Effector memory CD4-positive, alpha-beta T cell (primary cell): ENCODE measurements at regions not wholly inside any gene's neighbourhood (a gene's known extent, or its start where the extent isn't known, plus 50 kb on each side); places are given as distances from the start of the nearest gene placed in this dataset.

Experiments used
- DNase-seq, 3 donors: peaks; one replicate each; pipeline ENCODE4 v3.0.0-alpha.2; 2020
- H3K27ac ChIP-seq: 2 replicates; pipeline ENCODE4 v1.7.0; 2013; ENCODE audit warnings: mild to moderate bottlenecking, low read length, moderate library complexity; ENCODE audit not compliant: insufficient read depth, poor library complexity, severe bottlenecking
- H3K27me3 ChIP-seq: replicated peaks from 2 replicates; pipeline ENCODE4 v1.7.0; 2013; ENCODE audit warnings: mild to moderate bottlenecking, low read length; ENCODE audit not compliant: insufficient read depth, control insufficient read depth, poor library complexity, severe bottlenecking
- H3K36me3 ChIP-seq: 2 replicates; pipeline ENCODE4 v1.7.0; 2013; ENCODE audit warnings: mild to moderate bottlenecking, low read length, moderate library complexity; ENCODE audit not compliant: control insufficient read depth, insufficient read depth
- H3K4me1 ChIP-seq: 2 replicates; pipeline ENCODE4 v1.7.0; 2013; ENCODE audit warnings: low read length, mild to moderate bottlenecking; ENCODE audit not compliant: control insufficient read depth, insufficient read depth, poor library complexity, severe bottlenecking
- H3K4me3 ChIP-seq: 2 replicates; pipeline ENCODE4 v1.7.0; 2013; ENCODE audit warnings: low read length, low read depth, mild to moderate bottlenecking; ENCODE audit not compliant: insufficient read depth, poor library complexity, severe bottlenecking
- H3K9me3 ChIP-seq: 2 replicates; pipeline ENCODE4 v1.7.0; 2013; ENCODE audit warnings: mild to moderate bottlenecking, low read length, moderate library complexity; ENCODE audit not compliant: control insufficient read depth

- Histone ChIP-seq H3K4me1 (peaks cover 13% of the 10 kb centered on the region), H3K4me3 (no peak overlapping the region), H3K9me3 (no peaks in the 10 kb centered on the region), H3K36me3 (no peaks in the 10 kb centered on the region), H3K27ac (no peak overlapping the region), H3K27me3 (no peaks in the 10 kb centered on the region)
- no peak for DNase-seq
These were observed 364.0 kb downstream of the LPIN1 start for GRCh38 chr2:12110481-12110880.

GRCh38 chr2:12113412-12113811 is 367.0 kb downstream of the LPIN1 start:
- H3K27ac ChIP-seq = no peak overlapping the region
- no peaks in the 10 kb centered on the region for H3K27me3 ChIP-seq

GRCh38 chr2:12114816-12115215 is 368.4 kb downstream of the LPIN1 start:
- no peak overlapping the region for H3K4me3 ChIP-seq
- no peaks in the 10 kb centered on the region for H3K27me3 ChIP-seq
- no peak overlapping the region for H3K27ac ChIP-seq
- H3K9me3 ChIP-seq = no peaks in the 10 kb centered on the region
- peaks cover 9% of the 10 kb centered on the region for H3K4me1 ChIP-seq
- H3K36me3 ChIP-seq = no peaks in the 10 kb centered on the region
- no peak for DNase-seq

More at GRCh38 chr2:12113412-12113811, 367.0 kb downstream of the LPIN1 start:
- H3K36me3 ChIP-seq = no peaks in the 10 kb centered on the region
- peaks cover 13% of the 10 kb centered on the region for H3K4me1 ChIP-seq
- H3K9me3 ChIP-seq = no peaks in the 10 kb centered on the region
- no peak overlapping the region for H3K4me3 ChIP-seq
- no peak for DNase-seq

DNA sequence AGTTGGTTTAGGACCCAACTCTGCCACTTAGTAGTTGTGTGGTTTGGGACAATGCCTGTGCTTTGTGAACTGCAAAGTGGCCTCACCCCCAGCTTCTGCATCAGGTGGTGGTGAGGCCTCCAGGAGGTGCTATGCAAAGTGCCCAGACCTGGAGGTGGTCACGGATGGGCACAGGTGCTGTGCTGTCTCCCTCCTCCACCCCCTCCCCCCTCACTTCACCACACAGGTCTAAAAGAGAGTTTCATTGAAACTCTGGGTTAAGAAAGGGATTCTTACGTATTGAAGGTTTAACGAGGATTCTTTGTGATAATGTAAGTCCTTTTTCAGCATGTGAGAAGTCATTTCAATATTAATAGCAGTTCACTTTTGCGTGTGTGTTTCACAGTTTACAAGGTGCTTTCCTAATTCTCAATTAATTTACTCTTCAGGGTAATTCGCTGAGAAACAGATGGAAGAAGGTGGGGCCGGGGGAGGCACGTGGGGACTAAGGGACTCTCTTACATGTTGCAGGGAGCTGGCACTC is 369.9 kb downstream of the LPIN1 start:
- H3K27ac ChIP-seq = no peak overlapping the region
- H3K27me3 ChIP-seq = no peaks in the 10 kb centered on the region
- no peak for DNase-seq
- no peaks in the 10 kb centered on the region for H3K9me3 ChIP-seq
- no peaks in the 10 kb centered on the region for H3K36me3 ChIP-seq
- no peak overlapping the region for H3K4me3 ChIP-seq
- H3K4me1 ChIP-seq = no peaks in the 10 kb centered on the region

DNA sequence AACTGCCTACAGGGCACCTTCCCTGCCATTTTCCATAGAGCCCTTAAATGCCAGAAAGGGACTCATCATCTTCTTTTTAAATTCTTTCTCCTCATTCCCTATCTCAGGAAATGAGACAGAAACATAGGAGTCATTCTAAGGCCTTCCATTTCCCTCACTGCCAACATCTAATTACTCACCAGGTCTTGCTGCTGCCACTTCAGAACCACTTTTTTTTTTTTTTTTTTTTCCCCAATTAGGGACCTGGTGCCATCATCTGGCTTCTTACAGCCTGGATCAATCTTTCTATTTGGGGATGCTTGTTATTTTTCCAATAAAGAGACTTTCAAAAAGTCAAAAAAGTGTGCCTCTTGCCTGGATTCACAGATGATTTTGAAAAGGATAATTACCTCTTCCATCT is 373.4 kb downstream of the LPIN1 start:
- DNase-seq = no peak

GRCh38 chr2:12120281-12121150 is 374.1 kb downstream of the LPIN1 start:
- DNase-seq = no peak
- no peak overlapping the region for H3K27ac ChIP-seq
- no peaks in the 10 kb centered on the region for H3K9me3 ChIP-seq
- no peaks in the 10 kb centered on the region for H3K27me3 ChIP-seq
- H3K4me3 ChIP-seq = no peak overlapping the region
- no peaks in the 10 kb centered on the region for H3K4me1 ChIP-seq
- no peaks in the 10 kb centered on the region for H3K36me3 ChIP-seq

More for the DNA sequence above, 373.4 kb downstream of the LPIN1 start:
- no peaks in the 10 kb centered on the region for H3K36me3 ChIP-seq
- no peak overlapping the region for H3K27ac ChIP-seq
- H3K4me1 ChIP-seq = no peaks in the 10 kb centered on the region
- H3K4me3 ChIP-seq = no peak overlapping the region
- no peaks in the 10 kb centered on the region for H3K9me3 ChIP-seq
- no peaks in the 10 kb centered on the region for H3K27me3 ChIP-seq

DNA sequence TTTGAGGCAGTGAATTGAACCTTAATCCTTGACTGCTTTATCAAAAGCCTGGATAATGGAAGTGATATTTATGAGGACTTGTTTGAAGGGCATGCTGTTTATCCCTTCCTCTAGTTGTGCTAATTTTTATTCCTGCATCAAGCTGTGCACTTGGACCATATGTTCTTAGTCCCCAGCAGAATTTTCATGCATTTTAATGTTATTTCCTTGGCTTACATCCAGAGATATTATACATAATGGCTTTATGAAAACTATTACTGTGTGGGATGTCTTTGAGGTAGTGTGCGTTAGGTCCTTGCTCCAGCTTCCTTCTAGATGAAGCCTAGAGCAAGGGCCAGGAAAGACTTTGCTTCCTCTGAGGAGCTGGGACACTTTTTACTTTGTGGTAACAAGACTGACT is 378.4 kb downstream of the LPIN1 start:
- peaks cover 17% of the 10 kb centered on the region for H3K4me1 ChIP-seq
- H3K36me3 ChIP-seq = no peaks in the 10 kb centered on the region
- H3K27ac ChIP-seq = no peak overlapping the region
- H3K9me3 ChIP-seq = no peaks in the 10 kb centered on the region
- DNase-seq = no peak
- H3K4me3 ChIP-seq = no peak overlapping the region
- no peaks in the 10 kb centered on the region for H3K27me3 ChIP-seq

DNA sequence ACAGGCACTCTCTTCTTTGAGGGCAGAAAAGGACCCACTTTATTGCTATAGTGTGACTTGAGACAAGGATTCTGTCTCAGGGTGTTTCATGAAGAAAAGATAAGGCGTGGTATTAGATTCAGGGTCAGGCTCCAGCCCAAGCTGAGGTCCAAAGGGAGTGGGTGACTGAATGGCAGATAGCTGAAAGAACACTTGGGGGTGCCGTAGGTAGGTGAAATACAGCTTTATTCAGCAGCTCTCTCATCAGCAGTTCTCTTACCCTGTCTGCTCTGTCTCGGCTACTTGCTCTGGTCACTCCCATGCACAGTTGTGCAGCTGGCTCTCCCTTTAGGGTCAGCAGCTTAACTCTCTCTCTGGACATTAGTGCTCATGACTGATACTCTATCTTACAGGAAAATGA is 379.9 kb downstream of the LPIN1 start:
- DNase-seq = no peak
- Histone ChIP-seq H3K27ac (no peak overlapping the region), H3K36me3 (no peaks in the 10 kb centered on the region), H3K4me3 (no peak overlapping the region), H3K9me3 (no peaks in the 10 kb centered on the region), H3K4me1 (peaks cover 20% of the 10 kb centered on the region), H3K27me3 (no peaks in the 10 kb centered on the region)

GRCh38 chr2:12127638-12128037 is 381.2 kb downstream of the LPIN1 start:
- Histone ChIP-seq H3K9me3 (no peaks in the 10 kb centered on the region), H3K27me3 (no peaks in the 10 kb centered on the region), H3K4me1 (peaks cover 27% of the 10 kb centered on the region), H3K36me3 (no peaks in the 10 kb centered on the region), H3K27ac (no peak overlapping the region), H3K4me3 (peak overlapping the region; percentile 28)
- no peak for DNase-seq

GRCh38 chr2:12131975-12132374 is 385.5 kb downstream of the LPIN1 start:
- Histone ChIP-seq H3K4me1 (peaks cover 24% of the 10 kb centered on the region), H3K36me3 (no peaks in the 10 kb centered on the region), H3K9me3 (no peaks in the 10 kb centered on the region), H3K27ac (no peak overlapping the region), H3K27me3 (no peaks in the 10 kb centered on the region), H3K4me3 (no peak overlapping the region)
- no peak for DNase-seq
